GM19328 (cell line): ENCODE measurements at regions not wholly inside any gene's neighbourhood (a gene's known extent, or its start where the extent isn't known, plus 50 kb on each side); places are given as distances from the start of the nearest gene placed in this dataset.

Source experiments
- ATAC-seq: cut with Tn5 transposase; IDR thresholded peaks from one replicate; pipeline ENCODE4 v1.9.1; 2021; ENCODE audit warnings: mild to moderate bottlenecking, moderate library complexity; ENCODE audit not compliant: unreplicated experiment

- ATAC-seq: no peak
These were observed 637.1 kb upstream of the PCDH9 start for GRCh38 chr13:67867206-67867605.

- ATAC-seq: no peak
These were observed 630.2 kb upstream of the PCDH9 start for GRCh38 chr13:67860315-67860714.

GRCh38 chr13:67859904-67860303 lies 629.8 kb upstream of the PCDH9 start:
- ATAC-seq: no peak

DNA sequence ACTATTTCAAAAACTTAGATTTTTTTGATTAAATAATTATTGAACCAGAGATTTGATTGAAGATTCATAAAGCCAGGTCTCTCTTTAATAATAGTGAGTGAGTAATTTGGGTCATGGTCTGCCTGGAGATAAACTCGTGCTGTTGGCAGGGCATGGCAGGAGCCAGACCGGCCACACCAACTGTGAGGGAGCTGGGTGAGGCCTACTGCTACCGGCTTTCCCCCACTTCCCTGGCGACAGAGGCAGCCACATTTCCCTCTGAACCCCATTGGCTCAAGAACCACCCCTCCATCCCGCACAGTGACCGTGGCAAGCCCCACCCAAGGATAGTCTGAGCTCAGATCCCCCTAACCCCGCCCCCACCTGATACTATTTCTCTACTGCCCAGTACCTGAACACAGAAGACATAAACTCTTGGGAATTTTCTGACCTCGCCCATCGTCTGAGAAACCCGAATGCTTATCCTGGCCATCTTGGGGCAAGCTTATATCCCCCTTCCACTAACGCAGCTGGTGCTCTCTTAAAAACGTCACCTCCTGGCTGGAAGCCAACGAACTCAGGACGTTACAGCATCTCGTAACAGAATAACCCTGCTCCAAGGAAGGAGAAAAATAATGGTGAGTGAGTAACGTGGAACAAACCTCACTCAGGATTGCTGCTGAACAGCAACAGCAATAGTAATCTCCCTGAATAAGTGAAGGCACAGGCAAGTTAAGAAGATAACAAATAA lies 627.6 kb upstream of the PCDH9 start:
- ATAC-seq: no peak

DNA sequence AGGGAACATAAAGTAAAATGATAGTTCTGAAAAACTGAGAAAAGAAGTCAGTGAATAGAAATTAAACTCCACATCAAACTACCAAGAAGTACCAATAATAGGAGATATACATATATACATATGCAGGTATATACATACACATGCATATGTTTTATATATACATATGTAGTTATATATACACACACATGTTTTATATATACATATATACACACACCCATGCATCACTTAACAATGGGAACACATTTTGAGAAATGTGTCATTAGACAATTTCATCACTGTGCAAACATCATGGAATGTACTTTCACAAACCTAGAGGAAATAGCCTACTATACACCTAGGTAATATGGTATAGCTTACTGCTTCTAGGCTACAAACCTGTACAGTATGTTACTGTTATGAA lies 626.8 kb upstream of the PCDH9 start:
- no peak for ATAC-seq

DNA sequence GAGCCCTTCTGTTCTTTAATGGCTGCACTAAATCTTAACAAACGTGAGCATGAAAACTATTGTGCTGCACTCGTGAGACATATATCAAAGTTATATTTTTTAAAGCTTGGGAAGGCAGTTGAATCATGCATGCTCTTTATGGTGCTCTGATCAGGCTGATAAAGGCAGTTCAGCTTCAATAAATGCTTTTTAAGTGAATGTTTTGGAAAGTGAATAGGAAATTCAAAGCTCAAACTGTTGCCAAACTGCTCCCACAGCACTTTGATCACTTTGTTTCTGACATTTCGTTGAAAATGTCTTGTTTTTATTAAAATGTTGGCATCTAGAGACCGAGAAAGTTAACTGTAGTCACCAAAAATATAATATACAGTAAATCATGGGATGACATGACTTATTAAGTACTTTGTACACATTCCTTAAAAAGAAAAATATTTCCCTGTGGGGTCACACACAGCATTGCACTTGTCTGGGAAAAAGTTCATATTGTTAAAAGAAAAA lies 625.7 kb upstream of the PCDH9 start:
- no peak for ATAC-seq

DNA sequence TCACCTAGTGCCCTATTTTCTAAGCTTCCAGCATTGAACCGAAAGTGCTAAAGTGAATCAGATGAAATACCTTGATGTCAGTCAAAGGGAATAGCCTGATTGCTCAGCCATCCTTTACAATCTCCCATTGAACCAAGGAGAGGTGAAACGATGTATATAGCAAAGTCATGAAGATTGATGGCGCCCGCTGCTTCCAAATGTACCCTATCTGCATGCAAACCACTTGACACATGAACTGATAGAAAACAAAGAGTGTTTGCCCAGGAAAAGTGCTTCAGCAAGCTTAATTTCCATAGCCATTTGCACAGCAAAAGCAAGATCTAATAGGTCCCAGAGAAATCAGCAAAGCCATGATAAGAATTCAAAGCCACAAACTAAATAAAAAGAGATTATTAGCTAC lies 624.9 kb upstream of the PCDH9 start:
- no peak for ATAC-seq

GRCh38 chr13:67844574-67844973 lies 614.4 kb upstream of the PCDH9 start:
- no peak for ATAC-seq

DNA sequence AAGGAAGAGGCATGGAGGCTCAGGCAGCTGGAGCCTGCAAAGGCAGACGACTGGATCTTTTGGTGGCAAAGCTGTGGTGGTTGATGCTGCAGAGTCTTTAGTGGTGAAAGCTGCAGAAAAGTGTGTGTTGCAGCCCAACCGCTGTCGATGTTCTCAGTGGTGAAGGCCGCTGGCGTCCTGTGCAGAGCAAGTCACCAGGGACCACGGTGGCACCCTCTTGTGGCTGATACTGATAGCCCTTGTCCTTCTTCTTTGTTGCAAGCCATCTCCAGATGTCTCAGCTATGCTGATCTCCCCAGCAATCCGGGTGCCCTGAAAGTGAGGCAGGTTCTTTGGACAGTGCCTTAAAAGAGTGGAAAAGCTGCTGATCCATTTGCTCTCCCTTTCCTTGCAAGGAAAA lies 610.9 kb upstream of the PCDH9 start:
- no peak for ATAC-seq

DNA sequence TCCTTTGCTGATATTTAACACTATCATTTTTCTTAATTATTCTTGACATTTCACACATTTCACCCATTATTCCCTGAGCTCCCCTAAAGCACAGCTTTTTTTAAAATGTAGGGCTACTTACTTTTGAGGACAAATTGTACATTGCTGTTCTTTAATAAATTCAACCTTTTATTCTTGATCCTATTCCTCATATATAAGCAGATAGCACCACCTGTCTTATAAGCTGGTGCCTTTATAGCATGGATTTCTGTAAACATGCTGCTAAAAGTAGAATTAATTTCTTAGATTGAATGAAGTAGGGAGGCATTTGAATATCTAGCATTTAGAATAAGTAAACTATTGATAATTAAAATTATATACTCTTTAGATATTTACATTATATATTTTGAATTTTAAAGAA lies 603.4 kb upstream of the PCDH9 start:
- no peak for ATAC-seq

GRCh38 chr13:67829641-67830040 lies 599.5 kb upstream of the PCDH9 start:
- no peak for ATAC-seq

- ATAC-seq: no peak
These were observed 597.9 kb upstream of the PCDH9 start for GRCh38 chr13:67827992-67828391.

DNA sequence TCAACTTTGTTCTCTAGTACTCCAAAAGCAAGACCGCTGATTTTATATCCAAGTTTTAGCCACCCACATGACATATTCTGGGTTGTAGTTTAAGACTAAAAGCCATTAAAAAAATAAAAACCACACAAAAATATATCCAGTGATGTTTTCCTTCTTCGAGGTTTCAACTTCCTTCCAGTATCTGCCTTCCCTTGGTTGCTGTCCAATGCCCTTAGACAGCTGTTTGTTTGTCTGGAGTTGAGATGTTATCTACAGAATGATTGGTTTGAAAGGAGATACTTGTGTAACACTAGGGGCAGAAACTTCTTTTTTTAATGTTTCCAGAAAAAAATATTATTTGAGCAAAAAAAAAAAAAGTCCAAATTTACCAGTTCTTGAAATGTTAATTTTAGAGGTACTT lies 591.5 kb upstream of the PCDH9 start:
- ATAC-seq: no peak

GRCh38 chr13:67806796-67807195 lies 576.7 kb upstream of the PCDH9 start:
- ATAC-seq: no peak

- no peak for ATAC-seq
These were observed 573.0 kb upstream of the PCDH9 start for GRCh38 chr13:67803118-67803517.

- no peak for ATAC-seq
These were observed 562.1 kb upstream of the PCDH9 start for GRCh38 chr13:67792151-67792676.

- no peak for ATAC-seq
These were observed 560.9 kb upstream of the PCDH9 start for GRCh38 chr13:67791047-67791446.

DNA sequence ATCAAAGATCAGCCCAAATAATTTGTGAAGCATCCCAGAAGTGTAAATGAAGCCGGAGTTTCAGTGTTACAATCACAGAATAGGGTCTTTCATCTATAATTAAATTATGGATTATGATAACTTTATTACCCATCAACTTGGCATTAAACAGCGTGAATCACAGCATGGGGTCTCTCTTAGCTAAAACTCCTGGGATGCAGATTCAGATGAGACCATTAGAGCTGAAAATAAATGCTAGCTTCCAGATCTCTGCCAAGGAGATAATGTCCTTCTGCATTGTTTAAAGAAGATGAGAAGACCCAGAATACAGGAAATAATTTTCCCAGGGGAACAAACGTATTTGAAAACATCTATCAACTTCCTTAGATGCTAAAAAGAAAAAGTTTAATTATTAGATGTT lies 546.0 kb upstream of the PCDH9 start:
- ATAC-seq: no peak

DNA sequence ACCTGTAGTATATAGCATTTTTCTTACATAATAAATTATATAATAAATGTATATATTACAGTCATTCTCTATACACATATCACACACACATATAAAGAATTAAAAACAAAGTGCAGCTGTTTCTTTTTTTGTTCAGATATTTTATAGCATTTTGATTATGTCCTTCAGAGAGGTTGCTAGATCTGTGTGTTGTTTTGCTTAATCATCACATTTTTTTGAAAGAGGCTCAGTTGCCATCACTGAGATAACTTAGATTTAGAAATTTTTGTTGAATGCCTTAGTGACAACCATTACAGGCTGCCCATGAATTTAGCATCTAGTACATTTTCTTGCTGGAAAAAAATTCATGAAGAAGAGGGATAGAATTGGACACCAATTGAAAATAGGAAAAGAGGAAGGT lies 545.2 kb upstream of the PCDH9 start:
- ATAC-seq: no peak

DNA sequence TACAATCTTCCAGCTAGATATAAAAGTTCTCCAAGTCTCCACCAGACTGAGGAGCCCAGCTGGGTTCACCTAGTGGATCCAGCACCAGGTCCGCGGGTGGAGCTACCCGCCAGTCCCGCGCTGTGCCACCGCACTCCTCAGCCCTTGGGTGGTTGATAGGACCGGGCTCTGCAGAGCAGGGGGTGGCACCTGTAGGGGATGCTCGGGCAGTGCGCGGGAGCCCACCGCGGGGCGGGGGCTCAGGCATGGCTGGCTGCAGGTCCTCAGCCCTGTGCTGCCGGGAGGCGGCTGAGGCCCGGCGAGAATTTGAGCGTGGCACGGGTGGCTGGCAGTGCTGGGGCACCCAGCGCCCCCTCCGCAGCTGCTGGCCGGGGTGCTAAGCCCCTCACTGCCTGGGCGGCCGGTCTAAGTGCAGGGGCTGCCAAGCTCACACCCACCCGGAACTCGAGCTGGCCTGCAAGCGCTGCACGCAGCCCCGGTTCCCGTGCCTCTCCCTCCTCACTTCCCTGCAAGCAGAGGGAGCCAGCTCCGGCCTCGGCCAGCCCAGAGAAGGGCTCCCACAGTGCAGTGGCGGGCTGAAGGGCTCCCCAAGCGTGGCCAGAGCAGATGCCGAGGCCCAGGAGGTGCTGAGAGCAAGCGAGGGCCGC lies 542.8 kb upstream of the PCDH9 start:
- ATAC-seq: no peak

- ATAC-seq: no peak
These were observed 541.0 kb upstream of the PCDH9 start for GRCh38 chr13:67771106-67771505.

- ATAC-seq: no peak
These were observed 539.8 kb upstream of the PCDH9 start for GRCh38 chr13:67769987-67770341.
